Upper lobe of left lung (tissue), 4 donors: ENCODE measurements at regions not wholly inside any gene's neighbourhood (a gene's known extent, or its start where the extent isn't known, plus 50 kb on each side); places are given as distances from the start of the nearest gene placed in this dataset.

Experiments used
- CTCF ChIP-seq, 6 experiments: fragments of 450-650 bp in 4 of 6; fragments of 200-600 bp in 2 of 6; sonication (generic) in 2 of 6; IDR thresholded peaks; one replicate each; pipeline ENCODE4 v1.5.1; 2016 to 2019; ENCODE audit warnings: antibody characterized with exemption in 6 of 6
- POLR2AphosphoS5 ChIP-seq, 2 donors: sonication (generic); formaldehyde crosslinking; IDR thresholded peaks; one replicate each; pipeline ENCODE4 v1.5.1; 2017; ENCODE audit warnings: antibody characterized with exemption in 2 of 2

- no peak for TF ChIP-seq CTCF (IDR thresholded peaks at IDR 0.05)
- TF ChIP-seq POLR2AphosphoS5 (IDR thresholded peaks at IDR 0.05) = no peak
These were observed 432.7 kb downstream of the EFNB2 start for GRCh38 chr13:106102786-106103185.
